Stimulated activated CD4-positive, alpha-beta T cell treated with anti-CD3 and anti-CD28 coated beads, Interleukin-4, amount 100 ng/mL, for 48 hours (primary cell): ENCODE measurements at regions not wholly inside any gene's neighbourhood (a gene's known extent, or its start where the extent isn't known, plus 50 kb on each side); places are given as distances from the start of the nearest gene placed in this dataset.
"Not testable (repeated sequence)": the region's sequence is repeated elsewhere in the genome, so short reads cannot be mapped to it uniquely, and the experiment has no call there.

ENCODE experiments used
- DNase-seq, 2 donors: peaks; one replicate each; pipeline ENCODE4 v3.0.0-alpha.2; 2020; ENCODE audit warnings: low read depth in 2 of 2

- peak; percentile 63 to 80 for DNase-seq
Observed at GRCh38 chr17:21551081-21551881, 141.0 kb upstream of the KCNJ18 start.

GRCh38 chr17:21558921-21559320 is 133.4 kb upstream of the KCNJ18 start:
- not testable (repeated sequence) for DNase-seq

- no peak for DNase-seq
Observed at GRCh38 chr17:21564262-21564661, 128.1 kb upstream of the KCNJ18 start.

- DNase-seq: not testable (repeated sequence)
Observed at GRCh38 chr17:21564757-21565156, 127.6 kb upstream of the KCNJ18 start.

GRCh38 chr17:21570427-21570826 is 121.9 kb upstream of the KCNJ18 start:
- DNase-seq: not testable (repeated sequence)

- not testable (repeated sequence) for DNase-seq
Observed at GRCh38 chr17:21572148-21572547, 120.2 kb upstream of the KCNJ18 start.

- not testable (repeated sequence) for DNase-seq
Observed at GRCh38 chr17:21573271-21573960, 118.9 kb upstream of the KCNJ18 start.

- DNase-seq: peak in 1 of 2 donors; percentile 31
Observed at GRCh38 chr17:21573961-21574610, 118.2 kb upstream of the KCNJ18 start.

- DNase-seq: not testable (repeated sequence)
Observed at GRCh38 chr17:21574611-21575255, 117.6 kb upstream of the KCNJ18 start.

- DNase-seq: not testable (repeated sequence)
Observed at GRCh38 chr17:21578783-21579182, 113.5 kb upstream of the KCNJ18 start.

GRCh38 chr17:21592774-21593173 is 99.5 kb upstream of the KCNJ18 start:
- DNase-seq: no peak

- not testable (repeated sequence) for DNase-seq
Observed at GRCh38 chr17:21593452-21594105, 98.7 kb upstream of the KCNJ18 start.

GRCh38 chr17:21595086-21595485 is 97.2 kb upstream of the KCNJ18 start:
- DNase-seq: no peak

GRCh38 chr17:21602176-21602575 is 90.1 kb upstream of the KCNJ18 start:
- no peak for DNase-seq

GRCh38 chr17:21603292-21603691 is 89.0 kb upstream of the KCNJ18 start:
- not testable (repeated sequence) for DNase-seq

GRCh38 chr17:21611443-21611842 is 80.9 kb upstream of the KCNJ18 start:
- not testable (repeated sequence) for DNase-seq

- DNase-seq: not testable (repeated sequence)
Observed at GRCh38 chr17:21612123-21613070, 79.9 kb upstream of the KCNJ18 start.

- DNase-seq: no peak
Observed at GRCh38 chr17:21613071-21613429, 79.3 kb upstream of the KCNJ18 start.

GRCh38 chr17:21626987-21627386 is 65.3 kb upstream of the KCNJ18 start:
- DNase-seq: not testable (repeated sequence)
